ENCODE measurements at regions not wholly inside any gene's neighbourhood (a gene's known extent, or its start where the extent isn't known, plus 50 kb on each side); places are given as distances from the start of the nearest gene placed in this dataset.

GRCh38 chr2:83172841-83173240, 1286.2 kb downstream of the SUCLG1 start:
- Histone ChIP-seq H3K27me3 (ENCODE audit: insufficient read depth, low read length, poor library complexity, severe bottlenecking) (no peaks in the 10 kb centered on the region), H3F3A (ENCODE audit: low read depth) (no peaks in the 10 kb centered on the region), H3K4me2 (ENCODE audit: low read depth, low read length, poor library complexity, severe bottlenecking) (no peak overlapping the region), H3K79me2 (ENCODE audit: insufficient read depth, low read length) (no peaks in the 10 kb centered on the region), H3K9me3 (ENCODE audit: insufficient read depth, low read depth, low read length) (no peaks in the 10 kb centered on the region), H2AFZ (ENCODE audit: low read length) (no peak overlapping the region), H4K20me1 (ENCODE audit: insufficient read depth, low read length, poor library complexity, severe bottlenecking) (no peaks in the 10 kb centered on the region), H3K4me1 (ENCODE audit: insufficient read depth, low read length, poor library complexity, severe bottlenecking) (no peaks in the 10 kb centered on the region), H3K36me3 (ENCODE audit: insufficient read depth, low read length) (no peaks in the 10 kb centered on the region), H3K9ac (ENCODE audit: low read depth, low read length, poor library complexity, severe bottlenecking) (no peak overlapping the region), H3K4me3 (ENCODE audit: low read length, poor library complexity, severe bottlenecking) (no peak overlapping the region), H3K9me2 (replicated peaks; ENCODE audit: low read depth, low read length) (no peaks in the 10 kb centered on the region)
- TF ChIP-seq, protein P1, sequence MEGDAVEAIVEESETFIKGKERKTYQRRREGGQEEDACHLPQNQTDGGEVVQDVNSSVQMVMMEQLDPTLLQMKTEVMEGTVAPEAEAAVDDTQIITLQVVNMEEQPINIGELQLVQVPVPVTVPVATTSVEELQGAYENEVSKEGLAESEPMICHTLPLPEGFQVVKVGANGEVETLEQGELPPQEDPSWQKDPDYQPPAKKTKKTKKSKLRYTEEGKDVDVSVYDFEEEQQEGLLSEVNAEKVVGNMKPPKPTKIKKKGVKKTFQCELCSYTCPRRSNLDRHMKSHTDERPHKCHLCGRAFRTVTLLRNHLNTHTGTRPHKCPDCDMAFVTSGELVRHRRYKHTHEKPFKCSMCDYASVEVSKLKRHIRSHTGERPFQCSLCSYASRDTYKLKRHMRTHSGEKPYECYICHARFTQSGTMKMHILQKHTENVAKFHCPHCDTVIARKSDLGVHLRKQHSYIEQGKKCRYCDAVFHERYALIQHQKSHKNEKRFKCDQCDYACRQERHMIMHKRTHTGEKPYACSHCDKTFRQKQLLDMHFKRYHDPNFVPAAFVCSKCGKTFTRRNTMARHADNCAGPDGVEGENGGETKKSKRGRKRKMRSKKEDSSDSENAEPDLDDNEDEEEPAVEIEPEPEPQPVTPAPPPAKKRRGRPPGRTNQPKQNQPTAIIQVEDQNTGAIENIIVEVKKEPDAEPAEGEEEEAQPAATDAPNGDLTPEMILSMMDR (conservative IDR thresholded peaks at IDR 0.05; ENCODE audit: low read length): no peak
- TF ChIP-seq EZH2phosphoT487 (IDR thresholded peaks at IDR 0.05; ENCODE audit: borderline replicate concordance): no peak

DNA sequence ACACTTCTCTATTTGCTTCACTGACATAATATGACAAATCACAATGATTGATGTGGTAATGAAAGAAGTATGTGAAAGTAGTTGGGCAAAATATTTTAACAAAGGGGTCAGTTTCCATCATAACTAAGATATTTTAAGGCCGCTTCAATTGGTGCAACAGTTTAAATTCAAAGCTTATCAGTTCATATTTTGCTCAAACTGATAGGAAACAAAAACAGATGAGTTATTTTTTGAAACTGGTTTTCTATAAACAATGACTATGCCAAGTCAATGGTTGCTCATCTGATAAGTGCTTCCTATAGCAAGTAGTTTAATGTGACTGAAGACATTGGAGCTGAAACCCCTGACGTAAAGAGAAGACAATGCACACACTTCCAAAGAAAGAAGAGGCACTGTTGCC, 1290.7 kb downstream of the SUCLG1 start:
- Histone ChIP-seq H3K9ac (ENCODE audit: low read depth, low read length, poor library complexity, severe bottlenecking) (no peak overlapping the region), H3K4me1 (ENCODE audit: insufficient read depth, low read length, poor library complexity, severe bottlenecking) (no peaks in the 10 kb centered on the region), H3K4me2 (ENCODE audit: low read depth, low read length, poor library complexity, severe bottlenecking) (no peak overlapping the region), H3K4me3 (ENCODE audit: low read length, poor library complexity, severe bottlenecking) (no peak overlapping the region), H3K79me2 (ENCODE audit: insufficient read depth, low read length) (no peaks in the 10 kb centered on the region), H3K9me2 (replicated peaks; ENCODE audit: low read depth, low read length) (no peaks in the 10 kb centered on the region), H3K36me3 (ENCODE audit: insufficient read depth, low read length) (no peaks in the 10 kb centered on the region), H3K27me3 (ENCODE audit: insufficient read depth, low read length, poor library complexity, severe bottlenecking) (no peaks in the 10 kb centered on the region), H2AFZ (ENCODE audit: low read length) (no peak overlapping the region), H3K9me3 (ENCODE audit: insufficient read depth, low read depth, low read length) (no peaks in the 10 kb centered on the region), H3F3A (ENCODE audit: low read depth) (no peaks in the 10 kb centered on the region), H4K20me1 (ENCODE audit: insufficient read depth, low read length, poor library complexity, severe bottlenecking) (no peaks in the 10 kb centered on the region)
- TF ChIP-seq, protein P1 (conservative IDR thresholded peaks at IDR 0.05; ENCODE audit: low read length): no peak
- TF ChIP-seq EZH2phosphoT487 (IDR thresholded peaks at IDR 0.05; ENCODE audit: borderline replicate concordance): no peak

GRCh38 chr2:83162421-83162820, 1296.7 kb downstream of the SUCLG1 start:
- H3K79me2 ChIP-seq (ENCODE audit: insufficient read depth, low read length): no peaks in the 10 kb centered on the region
- H3K27me3 ChIP-seq (ENCODE audit: insufficient read depth, low read length, poor library complexity, severe bottlenecking): no peaks in the 10 kb centered on the region
- no peaks in the 10 kb centered on the region for H3F3A ChIP-seq (ENCODE audit: low read depth)
- H3K9me2 ChIP-seq (replicated peaks; ENCODE audit: low read depth, low read length): no peaks in the 10 kb centered on the region
- H4K20me1 ChIP-seq (ENCODE audit: insufficient read depth, low read length, poor library complexity, severe bottlenecking): no peaks in the 10 kb centered on the region
- H3K9ac ChIP-seq (ENCODE audit: low read depth, low read length, poor library complexity, severe bottlenecking): no peak overlapping the region
- H3K9me3 ChIP-seq (ENCODE audit: insufficient read depth, low read depth, low read length): no peaks in the 10 kb centered on the region
- H3K36me3 ChIP-seq (ENCODE audit: insufficient read depth, low read length): no peaks in the 10 kb centered on the region
- no peak overlapping the region for H2AFZ ChIP-seq (ENCODE audit: low read length)
- H3K4me2 ChIP-seq (ENCODE audit: low read depth, low read length, poor library complexity, severe bottlenecking): no peak overlapping the region
- no peak for TF ChIP-seq EZH2phosphoT487 (IDR thresholded peaks at IDR 0.05; ENCODE audit: borderline replicate concordance)
- TF ChIP-seq, protein P1 (conservative IDR thresholded peaks at IDR 0.05; ENCODE audit: low read length): no peak
- H3K4me1 ChIP-seq (ENCODE audit: insufficient read depth, low read length, poor library complexity, severe bottlenecking): no peaks in the 10 kb centered on the region
- no peak overlapping the region for H3K4me3 ChIP-seq (ENCODE audit: low read length, poor library complexity, severe bottlenecking)

Data from Loucy (cell line).